Loucy (cell line): ENCODE measurements at regions not wholly inside any gene's neighbourhood (a gene's known extent, or its start where the extent isn't known, plus 50 kb on each side); places are given as distances from the start of the nearest gene placed in this dataset.

ENCODE experiments used
- CTCF ChIP-seq: fragments of 200-600 bp; sonication (generic); conservative IDR thresholded peaks from 2 replicates; pipeline ENCODE4 v1.5.1; 2014; ENCODE audit warnings: mild to moderate bottlenecking, antibody characterized with exemption, low read length
- EZH2phosphoT487 ChIP-seq: fragments of 200-600 bp; IDR thresholded peaks from 2 replicates; pipeline ENCODE4 v1.6.1; 2018; ENCODE audit warnings: antibody characterized with exemption, mild to moderate bottlenecking, moderate library complexity, borderline replicate concordance

DNA sequence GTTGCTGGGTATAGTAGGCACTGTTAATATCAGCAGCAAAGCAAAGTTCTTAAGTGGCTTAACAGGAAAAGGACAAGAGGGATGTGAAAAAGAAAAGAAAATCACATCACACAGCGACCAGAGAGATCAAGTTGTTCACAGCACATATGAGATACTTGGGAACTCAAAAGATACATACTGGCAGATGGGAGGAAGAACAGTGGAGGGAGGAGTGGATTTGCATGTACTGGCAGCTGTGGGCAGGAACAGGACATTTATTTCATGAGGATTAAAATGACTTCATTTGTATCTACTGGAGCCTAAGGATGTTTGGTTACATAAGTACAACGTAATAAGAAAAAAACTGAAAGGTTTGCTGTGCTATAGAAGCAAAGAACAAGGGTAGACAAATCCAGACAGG is 136.5 kb upstream of the IFNG-AS1 start:
- TF ChIP-seq CTCF (no peak), EZH2phosphoT487 (no peak)
